GM12878 (cell line): ENCODE measurements at regions not wholly inside any gene's neighbourhood (a gene's known extent, or its start where the extent isn't known, plus 50 kb on each side); places are given as distances from the start of the nearest gene placed in this dataset.

Experiments
- ATAC-seq: fragments of 200-7000 bp; cut with Tn5 transposase; 3 replicates; pipeline ENCODE4 v1.9.1; 2020; ENCODE audit warnings: mild to moderate bottlenecking, moderate library complexity
- BruUV-seq: library from RNA; stranded (reverse); fragments of 400-500 nt; replicated peaks from 2 replicates; lab custom pipeline; 2021; lab: Mats Ljungman, UMichigan
- CTCF ChIA-PET: fragments of 300-600 bp; sonication (Branson Sonifier 250); formaldehyde crosslinking; extraction: SDS; loops from one replicate; lab custom pipeline; 2021; ENCODE audit warnings: inconsistent platforms; lab: Yijun Ruan, JAX
- POLR2A ChIA-PET: fragments of 350-600 bp; formaldehyde crosslinking; extraction: SDS; loops from one replicate; lab custom pipeline; 2021; ENCODE audit warnings: inconsistent platforms; lab: Charles Lee
- RAD21 ChIA-PET: fragments of 300-600 bp; sonication (Branson Sonifier 250); formaldehyde crosslinking; loops from one replicate; lab custom pipeline; 2023; ENCODE audit warnings: antibody characterized with exemption; ENCODE audit not compliant: unreplicated experiment; lab: Charles Lee
- SMC1A ChIA-PET: fragments of 300-600 bp; sonication (Branson Sonifier 250); formaldehyde crosslinking; loops from one replicate; lab custom pipeline; 2023; ENCODE audit not compliant: unreplicated experiment, uncharacterized antibody; lab: Charles Lee
- DNase-seq: peaks from one replicate; pipeline ENCODE4 v3.0.0-alpha.2; 2011; ENCODE audit warnings: low read depth, low spot score
- FAIRE-seq: peaks from 3 replicates; lab custom pipeline; 2011; peaks lifted over from hg19 to GRCh38; lab: Jason Lieb, UNC
- H2AFZ ChIP-seq: 2 replicates; pipeline ENCODE4 v1.6.0; 2011; ENCODE audit warnings: low read depth, low read length, control low read depth; ENCODE audit not compliant: control insufficient read depth
- H3K27ac ChIP-seq: 2 replicates; pipeline ENCODE4 v1.5.1; 2011; ENCODE audit warnings: control low read depth; ENCODE audit not compliant: control insufficient read depth, insufficient read depth
- H3K27me3 ChIP-seq, 2 experiments: replicated peaks in 1 of 2; 2 replicates each; pipeline versions ENCODE4 v1.6.0 to v1.6.1; 2011; ENCODE audit warnings: low read length in 1 of 2; ENCODE audit not compliant: control insufficient read depth in 2 of 2, insufficient read depth in 2 of 2
- H3K36me3 ChIP-seq, 2 experiments: 2 replicates each; pipeline ENCODE4 v1.5.1; 2011; ENCODE audit warnings: low read length in 1 of 2; ENCODE audit not compliant: control insufficient read depth in 2 of 2, insufficient read depth in 2 of 2
- H3K4me1 ChIP-seq: 2 replicates; pipeline ENCODE4 v1.6.1; 2011; ENCODE audit warnings: mild to moderate bottlenecking, low read length, moderate library complexity, mixed read lengths; ENCODE audit not compliant: control insufficient read depth, insufficient read depth
- H3K4me2 ChIP-seq: 2 replicates; pipeline ENCODE4 v1.6.0; 2011; ENCODE audit warnings: control low read depth; ENCODE audit not compliant: control insufficient read depth, insufficient read depth
- H3K4me3 ChIP-seq: fragments of 200-600 bp; sonication (generic); 2 replicates; pipeline ENCODE4 v1.5.1; 2016
- H3K79me2 ChIP-seq: 2 replicates; pipeline ENCODE4 v1.6.0; 2011; ENCODE audit warnings: low read length; ENCODE audit not compliant: control insufficient read depth, insufficient read depth
- H3K9ac ChIP-seq: 2 replicates; pipeline ENCODE4 v1.8.0; 2011; ENCODE audit warnings: low read length, control low read depth, mixed read lengths; ENCODE audit not compliant: control insufficient read depth, insufficient read depth
- H3K9me3 ChIP-seq: replicated peaks from 3 replicates; pipeline ENCODE4 v1.5.1; 2011; ENCODE audit warnings: mild to moderate bottlenecking, low read length; ENCODE audit not compliant: control insufficient read depth, insufficient read depth
- H4K20me1 ChIP-seq: 2 replicates; pipeline ENCODE4 v1.6.0; 2011; ENCODE audit not compliant: control insufficient read depth, insufficient read depth
- ATF7 ChIP-seq: fragments of 450-650 bp; IDR thresholded peaks from 2 replicates; pipeline ENCODE4 v1.6.1; 2016; ENCODE audit warnings: low read depth, mild to moderate bottlenecking
- EZH2 ChIP-seq: IDR thresholded peaks from 2 replicates; pipeline ENCODE4 v1.6.1; 2012; ENCODE audit warnings: low read depth, mild to moderate bottlenecking, control low read depth, inconsistent platforms, low read length, borderline replicate concordance; ENCODE audit not compliant: control insufficient read depth
- NFYA ChIP-seq: IDR thresholded peaks from 2 replicates; pipeline ENCODE4 v1.6.1; 2011; ENCODE audit warnings: low read depth, mild to moderate bottlenecking, low read length, improper control_type of control experiment, borderline replicate concordance
- NRF1 ChIP-seq: conservative IDR thresholded peaks from 2 replicates; pipeline ENCODE4 v1.6.1; 2011; ENCODE audit warnings: mild to moderate bottlenecking, low read depth, low read length, improper control_type of control experiment
- PAX5 ChIP-seq: IDR thresholded peaks from 2 replicates; pipeline ENCODE4 v1.6.1; 2011; ENCODE audit warnings: low read depth, low read length, borderline replicate concordance
- PAX8 ChIP-seq: fragments of 450-650 bp; IDR thresholded peaks from 2 replicates; pipeline ENCODE4 v1.6.1; 2017; ENCODE audit warnings: mild to moderate bottlenecking, moderate library complexity
- POLR2AphosphoS2 ChIP-seq: IDR thresholded peaks from 2 replicates; pipeline ENCODE4 v1.6.1; 2011; ENCODE audit warnings: low read depth, mild to moderate bottlenecking, low read length, improper control_type of control experiment, moderate library complexity
- SIN3A ChIP-seq: IDR thresholded peaks from 2 replicates; pipeline ENCODE4 v1.6.1; 2012; ENCODE audit warnings: low read depth, low read length, improper control_type of control experiment
- SKIL ChIP-seq: fragments of 450-650 bp; IDR thresholded peaks from 2 replicates; pipeline ENCODE4 v1.6.1; 2017; ENCODE audit warnings: mild to moderate bottlenecking, low read depth, inconsistent platforms; ENCODE audit not compliant: poor library complexity, severe bottlenecking
- SMARCA5 ChIP-seq: fragments of 450-650 bp; IDR thresholded peaks from 2 replicates; pipeline ENCODE4 v1.6.1; 2017; ENCODE audit warnings: mild to moderate bottlenecking
- TARDBP ChIP-seq: IDR thresholded peaks from 2 replicates; pipeline ENCODE4 v1.6.1; 2016; ENCODE audit warnings: borderline replicate concordance
- WGBS: methylation state at CpG from one replicate; pipeline ENCODE4 v1.1.6; 2016; ENCODE audit warnings: low lambda C conversion rate; ENCODE audit not compliant: insufficient replicate concordance, insufficient coverage; ENCODE audit errors: missing lambda C conversion rate; 5-methylcytosine and 5-hydroxymethylcytosine counted together
- in situ Hi-C: fragments of 300-500 bp; cut with MboI; formaldehyde crosslinking; loops from 9 replicates; pipeline ENCODE4 v1.14.3; 2018; ENCODE audit warnings: mixed read lengths
- intact Hi-C: fragments of 100-400 bp; cut with micrococcal nuclease; formaldehyde crosslinking; loops from one replicate; pipeline ENCODE4 v1.14.2; 2022; ENCODE audit not compliant: unreplicated experiment

- ChIA-PET CTCF (no interaction called here), RAD21 (no interaction called here), SMC1A (interaction anchor here (1.2 to 1.5 kb wide), 2 partner anchors 9 to 23 kb away, joined by 3 read pairs; no protein-coding TSS in a partner anchor), POLR2A (no interaction called here)
- Histone ChIP-seq H3K27ac (no peak overlapping the region), H3K4me1 (no peaks in the 10 kb centered on the region), H3K4me3 (no peak overlapping the region), H4K20me1 (no peaks in the 10 kb centered on the region; the same call in 1 of the 2 replicates), H3K27me3 (peaks cover 0 to 2% of the 10 kb centered on the region in 2 experiments; a peak in 3 of 4 replicates), H2AFZ (no peak overlapping the region), H3K36me3 (no peaks in the 10 kb centered on the region), H3K4me2 (no peak overlapping the region), H3K9ac (no peak overlapping the region), H3K9me3 (no peaks in the 10 kb centered on the region), H3K79me2 (no peaks in the 10 kb centered on the region)
- FAIRE-seq: no peak
- TF ChIP-seq PAX8: no peak
- no peak for TF ChIP-seq SKIL
- BruUV-seq: no TSS peak
- ATAC-seq: no peak
- DNase-seq: no peak
- in situ Hi-C loops (no loop called here), intact Hi-C loops (no loop called here)
- WGBS: 0% methylated on average over 7 of the region's 7 CpGs
These were observed 149.7 kb downstream of the UNC5CL start for GRCh38 chr6:40889137-40889832.

- no peak for FAIRE-seq
- intact Hi-C loops (no loop called here), in situ Hi-C loops (no loop called here)
- ChIA-PET CTCF (no interaction called here), POLR2A (no interaction called here), RAD21 (no interaction called here), SMC1A (interaction anchor here (1.2 kb wide), 1 partner anchor 23 kb away, joined by 3 read pairs; no protein-coding TSS in a partner anchor)
- Histone ChIP-seq H3K9ac (no peak overlapping the region), H3K4me1 (no peaks in the 10 kb centered on the region), H2AFZ (no peak overlapping the region), H3K36me3 (no peaks in the 10 kb centered on the region), H3K4me3 (no peak overlapping the region), H3K27me3 (peaks cover 0 to 2% of the 10 kb centered on the region in 2 experiments; a peak in 3 of 4 replicates), H3K79me2 (no peaks in the 10 kb centered on the region), H4K20me1 (no peaks in the 10 kb centered on the region; the same call in 1 of the 2 replicates), H3K27ac (no peak overlapping the region), H3K9me3 (no peaks in the 10 kb centered on the region), H3K4me2 (no peak overlapping the region)
- no TSS peak for BruUV-seq
- TF ChIP-seq ATF7 (no peak), NRF1 (no peak), NFYA (no peak), POLR2AphosphoS2 (no peak), PAX5 (no peak), EZH2 (no peak), SIN3A (no peak), SMARCA5 (no peak), TARDBP (no peak)
- ATAC-seq: no peak
- no peak for DNase-seq
- WGBS: 8% methylated on average over 3 of the region's 3 CpGs
These were observed 150.5 kb downstream of the UNC5CL start for GRCh38 chr6:40888456-40888990.
